ENCODE measurements at regions not wholly inside any gene's neighbourhood (a gene's known extent, or its start where the extent isn't known, plus 50 kb on each side); places are given as distances from the start of the nearest gene placed in this dataset.
"Not testable (repeated sequence)": the region's sequence is repeated elsewhere in the genome, so short reads cannot be mapped to it uniquely, and the experiment has no call there.

- no peak overlapping the region for H3K4me3 ChIP-seq
- no peak for ATAC-seq
- intact Hi-C loops (cut with DNase I) = no loop called here
- TF ChIP-seq CTCF (IDR thresholded peaks at IDR 0.05) = no peak
- H3K36me3 ChIP-seq = no peaks in the 10 kb centered on the region
- no peak overlapping the region for H3K27ac ChIP-seq
- no peaks in the 10 kb centered on the region for H3K9me3 ChIP-seq
- no peak for DNase-seq
- no peaks in the 10 kb centered on the region for H3K27me3 ChIP-seq
- H3K4me1 ChIP-seq = no peaks in the 10 kb centered on the region
Observed at GRCh38 chr21:28851645-28852044, 141.0 kb downstream of the LTN1 start.

DNA sequence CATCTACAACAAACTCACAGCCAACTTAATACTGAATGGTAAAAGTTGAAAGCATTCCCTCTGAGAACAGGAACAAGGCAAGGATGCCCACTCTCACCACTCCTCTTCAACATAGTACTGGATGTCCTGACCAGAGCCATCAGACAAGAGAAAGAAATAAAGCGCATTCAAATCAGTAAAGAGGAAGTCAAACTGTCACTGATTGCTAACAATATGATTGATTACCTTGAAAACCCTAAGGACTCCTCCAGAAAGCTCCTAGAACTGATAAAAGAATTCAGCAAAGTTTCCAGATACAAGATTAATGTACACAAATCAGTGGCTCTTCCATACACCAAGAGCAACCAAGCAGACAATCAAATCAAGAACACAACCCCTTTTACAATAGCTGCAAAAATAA, 153.4 kb downstream of the LTN1 start:
- H3K4me1 ChIP-seq; intact Hi-C loops (cut with DNase I); DNase-seq; H3K4me3 ChIP-seq; H3K9me3 ChIP-seq; H3K36me3 ChIP-seq; H3K27ac ChIP-seq; H3K27me3 ChIP-seq; ATAC-seq: not testable (repeated sequence)

DNA sequence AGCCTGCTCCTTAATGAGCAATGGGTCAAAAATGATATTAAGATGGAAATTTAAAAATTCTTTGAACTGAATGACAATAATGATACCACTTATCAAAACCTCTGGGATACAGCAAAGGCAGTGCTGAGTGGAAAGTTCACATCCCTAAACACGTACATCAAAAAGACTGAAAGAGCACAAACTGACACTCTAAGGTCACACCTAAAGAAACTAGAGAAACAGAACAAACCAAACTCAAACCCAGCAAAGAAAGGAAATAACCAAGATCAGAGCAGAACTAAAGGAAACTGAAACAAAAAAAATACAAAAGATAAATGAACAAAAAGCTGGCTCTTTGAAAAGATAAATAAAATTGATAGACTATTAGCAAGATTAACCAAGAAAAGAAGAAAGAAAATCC, 155.3 kb downstream of the LTN1 start:
- ATAC-seq; H3K4me1 ChIP-seq; H3K4me3 ChIP-seq; intact Hi-C loops (cut with DNase I); DNase-seq; H3K27me3 ChIP-seq; H3K9me3 ChIP-seq; H3K27ac ChIP-seq; H3K36me3 ChIP-seq: not testable (repeated sequence)

DNA sequence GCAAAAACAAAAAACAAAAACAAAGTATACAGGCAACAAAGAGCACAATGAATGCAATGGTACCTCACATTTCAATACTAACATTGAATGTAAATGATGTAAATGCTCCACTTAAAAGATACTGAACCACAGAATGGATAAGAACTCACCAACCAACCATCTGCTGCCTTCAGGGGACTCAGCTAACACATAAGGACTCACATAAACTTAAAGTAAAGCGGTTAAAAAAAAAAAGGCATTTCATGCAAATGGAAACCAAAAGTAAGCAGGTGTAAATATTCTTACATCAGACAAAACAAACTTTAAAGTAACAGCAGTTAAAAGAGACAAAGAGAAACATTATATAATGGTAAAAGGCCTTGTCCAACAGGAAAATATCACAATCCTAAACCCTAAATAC, 156.1 kb downstream of the LTN1 start:
- H3K27me3 ChIP-seq; H3K36me3 ChIP-seq; intact Hi-C loops (cut with DNase I); DNase-seq; H3K27ac ChIP-seq; H3K4me1 ChIP-seq; H3K9me3 ChIP-seq; H3K4me3 ChIP-seq; ATAC-seq: not testable (repeated sequence)

DNA sequence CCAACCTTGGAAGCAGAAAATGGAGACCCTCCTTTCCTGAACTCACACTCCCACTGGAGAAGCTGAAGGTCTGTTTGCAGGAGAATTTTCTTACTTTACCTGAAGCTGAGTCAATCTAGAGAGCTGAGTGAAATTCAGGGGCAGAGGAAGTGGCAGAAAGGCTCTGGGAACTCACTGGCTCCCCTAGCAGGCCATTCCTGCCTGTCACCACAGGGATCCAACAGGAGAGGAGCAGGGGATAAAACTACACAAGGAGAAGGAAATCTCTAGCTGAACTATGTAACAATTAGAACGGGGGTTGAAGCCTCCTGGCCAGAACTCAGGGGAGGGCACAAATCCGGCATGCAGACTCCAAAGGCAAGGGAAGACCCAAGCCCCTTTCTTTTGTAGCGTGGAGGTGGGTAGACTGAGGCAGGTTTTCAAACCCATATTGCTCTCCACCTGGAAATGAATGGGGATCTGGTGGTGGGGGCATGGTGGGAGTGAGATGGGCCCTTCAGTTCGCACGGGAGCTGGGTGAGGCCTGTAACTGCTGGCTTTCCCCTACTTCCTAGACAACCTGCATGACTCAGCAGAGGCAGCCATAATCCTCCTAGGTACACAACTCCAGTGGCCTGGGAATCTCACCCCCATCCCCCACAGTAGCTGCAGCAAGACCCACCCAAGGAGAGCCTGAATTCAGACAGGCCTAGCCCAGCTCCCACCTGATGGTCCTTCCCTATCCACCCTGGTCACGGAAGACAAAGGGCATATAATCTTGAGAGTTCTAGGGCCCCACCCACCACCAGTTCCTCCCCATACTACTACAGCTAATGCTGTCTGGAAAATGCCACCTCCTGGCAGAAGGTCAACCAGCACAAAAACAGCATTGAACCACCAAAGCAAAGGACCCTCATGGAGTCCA, 158.1 kb downstream of the LTN1 start:
- DNase-seq = no peak
- Histone ChIP-seq H3K27me3 (no peaks in the 10 kb centered on the region), H3K4me1 (peaks cover 0 to 4% of the 10 kb centered on the region in 2 donors), H3K9me3 (no peaks in the 10 kb centered on the region), H3K27ac (no peak overlapping the region), H3K4me3 (no peak overlapping the region), H3K36me3 (no peaks in the 10 kb centered on the region)
- intact Hi-C loops (cut with DNase I) = no loop called here
- TF ChIP-seq CTCF (IDR thresholded peaks at IDR 0.05) = no peak
- ATAC-seq = no peak

GRCh38 chr21:28833609-28834008, 159.1 kb downstream of the LTN1 start:
- TF ChIP-seq CTCF (IDR thresholded peaks at IDR 0.05) = no peak
- Histone ChIP-seq H3K27me3 (no peaks in the 10 kb centered on the region), H3K4me3 (no peak overlapping the region), H3K27ac (no peak overlapping the region), H3K4me1 (peaks cover 0 to 4% of the 10 kb centered on the region in 2 donors), H3K9me3 (no peaks in the 10 kb centered on the region), H3K36me3 (no peaks in the 10 kb centered on the region)
- DNase-seq (no peak), ATAC-seq (no peak)
- intact Hi-C loops (cut with DNase I) = no loop called here

DNA sequence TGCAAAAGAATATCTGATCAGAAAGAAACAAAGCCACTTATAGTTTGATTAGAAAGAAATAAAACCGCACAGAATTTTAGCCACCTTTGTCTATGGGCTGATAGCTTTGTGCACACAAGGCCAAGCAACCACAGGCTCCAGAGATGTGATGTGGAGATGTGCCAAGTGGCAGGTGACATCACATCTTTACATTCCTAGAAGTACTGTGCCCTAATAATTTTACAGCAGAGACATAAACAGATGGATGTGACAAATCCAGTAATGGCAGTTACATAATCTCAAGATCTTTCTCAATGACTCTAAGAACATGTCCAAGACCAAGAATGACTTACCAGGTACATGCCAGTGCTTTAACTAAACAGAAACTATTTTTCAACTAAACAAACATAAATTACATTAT, 159.5 kb downstream of the LTN1 start:
- H3K27ac ChIP-seq = no peak overlapping the region
- intact Hi-C loops (cut with DNase I) = no loop called here
- no peak for DNase-seq
- no peak for ATAC-seq
- no peaks in the 10 kb centered on the region for H3K9me3 ChIP-seq
- no peaks in the 10 kb centered on the region for H3K36me3 ChIP-seq
- no peak for TF ChIP-seq CTCF (IDR thresholded peaks at IDR 0.05)
- no peaks in the 10 kb centered on the region for H3K27me3 ChIP-seq
- H3K4me3 ChIP-seq = no peak overlapping the region
- peaks cover 0 to 4% of the 10 kb centered on the region in 2 donors for H3K4me1 ChIP-seq

Measured in left lung (tissue), 4 donors.